HG02981 (cell line): ENCODE measurements at regions not wholly inside any gene's neighbourhood (a gene's known extent, or its start where the extent isn't known, plus 50 kb on each side); places are given as distances from the start of the nearest gene placed in this dataset.
"Not testable (repeated sequence)": the region's sequence is repeated elsewhere in the genome, so short reads cannot be mapped to it uniquely, and the experiment has no call there.

ENCODE experiments used
- ATAC-seq: cut with Tn5 transposase; IDR thresholded peaks from one replicate; pipeline ENCODE4 v1.9.1; 2021; ENCODE audit warnings: mild to moderate bottlenecking, moderate library complexity; ENCODE audit not compliant: unreplicated experiment

DNA sequence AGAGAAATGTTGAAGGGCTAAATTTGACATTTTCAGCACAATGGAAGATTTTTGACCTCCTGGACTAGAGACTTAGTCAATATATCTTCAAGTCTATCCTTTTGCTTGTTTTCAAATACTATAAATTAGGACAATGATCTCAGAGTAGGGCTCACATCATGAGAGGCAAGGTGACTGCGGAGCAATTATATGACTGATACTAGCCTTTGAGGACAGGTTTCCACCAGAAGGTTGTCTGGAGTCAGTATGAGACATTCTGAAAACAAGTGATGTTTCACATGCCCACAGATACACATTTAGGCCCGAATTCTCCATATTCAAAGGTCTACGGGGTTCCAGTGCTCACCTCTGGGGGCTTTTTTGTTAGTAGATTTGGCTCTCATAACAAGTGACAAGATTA is 142.3 kb upstream of the SAMSN1 start:
- no peak for ATAC-seq

DNA sequence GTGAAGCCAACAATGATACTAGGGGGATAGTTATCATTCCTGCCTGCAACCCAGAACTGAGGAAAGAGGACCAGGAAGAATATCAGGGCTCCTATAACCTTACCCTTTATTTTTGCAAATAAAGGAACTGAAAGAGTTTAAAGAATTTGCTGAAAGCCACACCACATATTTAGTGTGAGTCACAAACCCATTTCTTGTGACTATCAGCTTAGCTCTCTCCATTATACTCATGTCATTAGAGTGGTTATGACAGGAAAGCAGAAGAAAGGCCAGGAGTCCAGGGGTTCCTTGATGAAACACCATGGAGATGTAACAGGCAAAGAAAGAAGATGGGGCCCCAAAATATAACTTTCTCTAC is 141.1 kb upstream of the SAMSN1 start:
- peak; percentile 57 for ATAC-seq

DNA sequence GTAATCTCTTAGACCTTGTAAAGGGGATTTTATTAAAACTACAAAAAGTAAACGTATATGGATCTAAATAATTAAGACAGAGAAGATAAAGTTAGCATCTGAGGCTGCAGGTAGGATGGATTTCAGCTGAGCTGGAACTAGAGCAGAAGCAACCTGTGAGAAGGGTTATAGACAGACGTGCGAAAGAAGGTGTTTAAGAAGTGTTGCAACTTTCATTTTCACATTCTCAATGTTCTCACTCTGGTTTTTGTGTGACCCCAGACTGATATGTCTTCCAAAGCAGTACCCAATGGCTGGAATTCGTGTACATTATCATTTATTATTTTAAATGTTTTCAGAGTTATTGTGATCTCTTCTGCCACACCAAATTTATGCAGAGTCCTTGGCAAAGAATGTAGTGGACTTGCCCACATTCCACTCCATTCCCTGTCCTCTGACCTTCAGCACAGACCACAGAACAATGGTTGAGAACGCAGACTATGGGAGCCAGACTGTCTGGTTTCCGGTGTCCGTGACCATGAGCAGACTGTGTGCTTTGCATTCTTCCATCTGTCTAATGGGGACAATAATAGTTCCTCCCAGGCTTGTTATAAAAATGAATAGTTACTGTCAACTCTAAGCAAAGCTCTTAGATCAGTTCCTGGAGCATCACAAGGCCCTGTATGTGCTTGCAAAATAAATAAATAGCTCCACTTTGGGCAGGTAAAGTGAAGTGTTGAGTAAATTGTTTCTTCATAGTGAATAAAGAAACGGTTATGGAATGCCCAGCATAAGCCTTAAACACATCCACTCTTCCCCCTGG is 140.6 kb upstream of the SAMSN1 start:
- peak; percentile 51 for ATAC-seq

DNA sequence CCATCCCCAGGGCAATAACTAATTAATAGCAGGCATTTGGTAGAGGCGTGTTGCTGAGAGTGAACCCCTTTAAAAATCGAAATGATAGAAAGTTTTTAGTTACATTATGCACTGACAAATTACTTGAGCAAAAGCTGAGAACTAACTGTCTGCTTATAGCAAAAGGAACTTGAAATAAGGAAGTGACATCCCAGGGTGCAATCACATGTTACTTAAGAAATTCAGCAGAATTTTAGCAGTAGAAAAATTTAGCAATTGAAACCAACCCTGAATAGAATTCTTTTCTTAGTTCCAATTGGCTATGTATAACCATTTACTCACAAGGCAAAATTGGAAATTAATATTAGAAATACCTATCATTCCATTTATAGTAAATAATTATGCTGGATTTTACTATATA is 139.5 kb upstream of the SAMSN1 start:
- no peak for ATAC-seq

DNA sequence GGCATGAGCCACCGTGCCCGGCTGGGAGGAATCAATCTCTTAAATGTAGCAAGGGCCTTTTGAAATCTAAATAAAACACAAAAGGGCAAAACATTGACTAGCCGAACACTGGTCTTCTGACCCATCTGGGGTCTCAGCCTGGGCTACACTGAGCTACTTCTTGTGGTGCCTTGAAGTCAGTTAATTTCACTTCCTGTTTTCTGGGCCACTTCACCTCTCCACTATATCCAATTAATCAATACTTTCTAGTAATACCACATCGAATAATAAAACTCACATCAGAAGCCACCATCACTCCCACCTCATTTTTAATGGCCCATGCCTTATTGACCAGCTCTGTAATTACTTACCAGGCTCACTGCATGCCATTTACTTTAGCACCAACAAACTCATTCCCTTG is 138.0 kb upstream of the SAMSN1 start:
- ATAC-seq = no peak

DNA sequence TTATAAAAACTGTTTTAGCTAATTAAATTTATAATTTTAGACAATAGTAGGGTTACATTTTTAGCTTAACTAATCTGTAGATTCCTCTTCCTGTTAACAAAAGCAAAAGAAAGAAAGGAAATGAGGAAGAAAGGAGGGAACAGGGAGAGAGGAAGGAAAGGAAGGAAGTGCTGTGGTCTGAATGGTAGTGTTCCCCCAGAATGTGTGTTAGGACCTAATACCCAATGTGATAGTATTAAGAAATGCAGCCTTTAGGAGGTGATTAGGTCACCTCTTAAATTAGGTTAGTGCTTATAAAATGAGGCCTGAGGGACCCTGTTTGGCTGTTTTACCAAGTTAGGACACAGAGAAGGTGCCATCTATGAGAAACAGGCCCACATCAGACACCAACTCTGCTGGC is 136.9 kb upstream of the SAMSN1 start:
- no peak for ATAC-seq

DNA sequence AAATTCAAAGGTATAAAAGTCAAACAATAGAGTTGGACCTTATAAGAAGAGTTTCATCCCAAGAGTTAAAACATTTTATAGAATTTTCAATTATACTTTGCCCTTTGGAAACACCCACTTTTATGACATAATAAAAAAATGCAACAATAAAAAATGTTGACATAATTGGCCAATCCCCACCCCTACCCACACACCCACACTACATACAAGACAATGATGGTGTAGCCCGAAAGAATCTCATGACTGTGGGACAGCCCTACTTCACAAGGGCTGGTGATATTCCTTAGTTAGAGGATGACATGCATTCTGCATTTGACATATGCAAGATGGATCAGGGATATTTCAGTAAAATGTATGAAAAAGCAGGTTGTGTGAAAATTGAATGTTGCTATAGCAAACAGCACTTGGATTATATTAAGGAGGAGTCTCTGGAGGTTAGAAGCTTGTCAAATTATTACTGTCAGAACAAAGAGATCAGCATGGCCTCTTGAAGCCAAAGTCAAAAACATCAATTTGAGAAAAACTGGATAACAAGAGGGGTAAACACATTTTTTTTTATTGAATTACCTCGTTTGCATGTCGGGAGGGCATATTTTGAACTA is 133.0 kb upstream of the SAMSN1 start:
- ATAC-seq = no peak

DNA sequence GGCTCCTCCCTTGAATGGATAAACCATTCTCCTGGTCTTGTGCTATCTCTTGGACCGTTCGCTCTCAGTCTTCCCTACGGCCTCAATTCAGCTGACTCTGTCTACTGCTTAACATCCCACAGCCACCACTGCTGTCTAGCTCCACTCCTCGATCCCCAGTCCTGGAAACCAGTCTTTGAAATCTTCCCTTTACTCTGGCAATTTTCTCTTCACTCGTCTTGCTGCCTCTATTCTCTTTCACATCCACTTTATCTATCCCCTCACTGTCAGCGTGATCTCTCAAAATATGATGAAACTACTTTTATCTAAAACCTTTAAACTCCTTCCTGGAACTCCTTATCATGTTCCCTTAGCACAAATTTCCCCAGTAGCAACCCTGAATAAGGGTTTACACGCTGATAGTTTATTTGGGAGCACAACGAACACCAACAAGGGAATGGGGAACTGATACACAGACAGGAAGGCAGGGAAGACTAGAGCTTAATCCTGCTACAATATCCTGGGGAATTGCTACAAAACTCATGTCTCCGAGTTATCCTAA is 131.6 kb upstream of the SAMSN1 start:
- ATAC-seq = no peak

DNA sequence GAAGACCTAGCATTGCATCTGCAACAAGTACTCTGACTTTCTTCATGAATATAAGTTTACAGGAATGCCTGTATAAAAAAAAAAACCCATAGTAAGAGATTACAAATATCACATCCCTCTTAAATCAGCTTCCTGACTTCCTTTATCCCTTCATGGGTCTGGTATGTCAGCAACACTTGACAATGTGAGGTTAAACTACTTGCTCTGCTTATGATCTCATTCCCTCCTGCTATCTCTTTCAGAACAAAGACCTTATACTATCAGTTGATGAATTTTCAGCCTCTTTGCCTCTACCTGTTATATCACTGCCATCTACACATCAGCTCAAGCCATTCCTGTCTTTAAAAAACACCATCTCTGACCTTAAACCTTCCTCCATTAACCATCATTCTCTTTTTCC is 130.9 kb upstream of the SAMSN1 start:
- ATAC-seq = no peak

DNA sequence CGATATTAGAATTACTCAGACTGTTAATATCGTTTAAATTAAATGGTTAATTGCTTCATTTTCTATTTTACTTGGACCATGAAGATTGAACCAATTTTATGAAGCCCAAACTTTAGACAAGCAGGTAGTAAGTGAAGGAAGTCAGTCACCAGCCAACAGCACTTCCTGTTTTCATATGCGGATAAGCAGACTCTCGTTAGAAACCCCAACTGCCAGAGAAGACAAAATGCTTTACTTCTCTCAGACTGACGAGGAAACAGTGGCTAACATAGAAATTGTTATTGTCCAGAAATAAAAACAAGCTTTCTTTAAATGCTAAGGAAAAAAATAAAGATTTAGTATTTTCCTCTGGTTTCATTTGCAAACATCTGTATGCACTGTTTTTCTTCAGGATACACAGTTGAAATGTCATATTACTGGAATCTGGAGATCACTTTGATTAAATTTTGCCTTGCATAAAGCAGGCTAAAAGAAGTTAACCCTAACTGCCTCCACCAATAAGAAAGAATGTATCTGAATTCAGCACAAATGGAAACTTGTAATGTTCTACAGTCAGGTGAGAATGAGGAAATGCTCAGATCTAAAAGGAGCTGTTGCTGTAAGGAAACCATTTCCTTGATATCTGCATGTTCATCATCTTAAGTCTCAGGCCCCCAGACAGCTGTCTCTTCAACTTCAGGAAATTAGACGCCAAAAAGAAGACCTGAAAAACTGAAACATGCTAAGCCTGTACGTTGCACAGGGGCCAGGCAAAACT is 129.8 kb upstream of the SAMSN1 start:
- no peak for ATAC-seq

DNA sequence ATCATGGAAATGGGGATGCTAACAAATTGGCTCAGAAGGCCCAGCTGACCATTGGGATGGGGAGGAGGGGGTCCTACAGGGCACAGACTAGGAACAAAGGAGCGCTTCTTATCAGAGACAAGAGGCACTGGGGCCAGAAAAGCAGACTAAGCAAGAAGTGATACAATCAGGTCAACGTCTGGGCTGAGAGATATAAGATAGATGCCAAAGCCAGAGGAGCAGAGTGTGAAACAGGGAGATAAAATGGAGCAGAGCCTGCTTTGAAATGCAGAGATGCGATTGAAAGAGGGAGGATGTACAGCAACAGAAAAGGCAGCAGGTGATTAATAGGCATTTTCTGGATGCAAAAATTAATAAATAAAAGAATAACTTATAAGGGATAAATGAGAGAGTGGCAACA is 127.5 kb upstream of the SAMSN1 start:
- ATAC-seq = no peak

DNA sequence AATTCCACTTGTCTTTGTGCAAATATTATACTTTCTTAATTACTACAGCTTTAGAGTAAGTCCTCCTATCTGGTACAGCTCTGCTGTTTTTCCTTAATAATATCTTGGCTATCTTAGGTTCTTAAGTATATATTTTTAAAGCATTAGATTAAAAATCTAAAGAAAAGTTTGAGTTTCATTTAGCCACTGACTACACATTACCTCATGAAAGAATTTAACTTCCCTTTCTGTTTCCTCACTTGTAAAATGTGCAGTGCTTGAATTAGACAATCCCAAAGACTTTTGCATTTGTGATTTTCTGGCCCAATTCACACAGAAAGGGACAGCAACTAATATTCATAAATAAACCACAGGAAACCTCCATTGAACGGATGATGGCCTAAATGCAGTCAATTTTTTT is 126.4 kb upstream of the SAMSN1 start:
- ATAC-seq = no peak

DNA sequence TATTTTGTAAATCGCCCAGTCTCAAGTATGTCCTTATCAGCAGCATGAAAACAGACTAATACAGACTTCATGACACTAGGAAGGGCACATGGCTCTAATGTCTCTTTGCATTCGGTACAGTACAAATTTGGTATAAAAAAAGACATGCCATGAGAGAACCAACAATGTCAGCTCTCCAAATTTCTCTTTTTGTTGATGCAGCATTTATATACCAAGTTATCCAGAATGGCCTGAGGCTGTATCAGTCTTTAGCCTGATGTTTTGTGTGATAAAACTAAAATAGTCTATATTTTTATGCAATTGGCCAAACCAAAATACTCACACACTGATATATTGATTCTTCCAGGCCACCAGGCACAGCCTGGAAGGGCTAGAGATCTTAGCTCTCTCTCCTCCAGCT is 124.3 kb upstream of the SAMSN1 start:
- no peak for ATAC-seq

DNA sequence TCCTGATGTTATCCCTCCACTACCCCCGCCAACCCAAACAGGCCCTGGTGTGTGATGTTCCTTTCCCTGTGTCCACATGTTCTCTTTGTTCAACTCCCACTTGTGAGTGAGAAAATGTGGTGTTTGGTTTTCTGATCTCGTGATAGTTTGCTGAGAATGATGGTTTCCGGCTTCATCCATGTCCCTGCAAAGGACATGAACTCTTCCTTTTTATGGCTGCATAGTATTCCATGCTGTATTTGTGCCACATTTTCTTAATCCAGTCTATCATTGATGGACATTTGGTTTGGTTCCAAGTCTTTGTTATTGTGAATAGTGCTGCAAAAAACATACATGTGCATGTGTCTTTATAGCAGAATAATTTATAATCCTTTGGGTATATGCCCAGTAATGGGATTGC is 123.0 kb upstream of the SAMSN1 start:
- not testable (repeated sequence) for ATAC-seq

DNA sequence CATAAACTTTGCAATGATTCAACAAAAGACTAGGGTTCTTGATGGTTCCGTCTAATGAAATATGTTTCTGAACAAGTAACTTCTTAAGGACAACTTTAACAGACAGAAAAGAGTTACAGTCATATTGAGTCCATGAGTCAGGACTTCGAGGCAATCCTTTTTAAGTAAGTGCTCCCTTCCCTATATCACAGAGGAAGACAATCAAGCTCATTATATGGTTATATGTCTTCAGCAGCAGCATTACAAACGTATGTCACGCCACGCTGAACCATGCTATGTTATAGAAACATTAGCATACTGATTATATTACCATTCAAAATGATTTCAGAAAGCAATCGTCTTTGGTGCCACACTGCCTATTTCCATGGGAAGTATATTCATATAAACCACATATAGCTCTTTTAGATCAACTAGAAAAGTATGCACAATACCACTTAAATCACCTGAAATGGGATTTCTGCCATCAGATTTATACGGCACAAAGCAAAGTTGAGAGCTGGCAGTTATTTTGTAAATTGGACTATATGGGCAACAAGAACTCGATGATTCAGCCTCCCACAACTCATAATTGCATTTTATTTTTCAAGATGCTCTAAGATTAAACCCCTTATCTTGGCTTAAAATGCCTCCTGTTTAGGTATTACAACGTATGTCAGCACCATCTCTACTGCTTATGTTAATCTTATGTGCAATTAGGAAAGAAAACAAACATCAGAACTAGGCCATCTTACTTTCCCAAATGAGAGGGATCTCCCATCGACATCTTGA is 111.3 kb upstream of the SAMSN1 start:
- no peak for ATAC-seq

DNA sequence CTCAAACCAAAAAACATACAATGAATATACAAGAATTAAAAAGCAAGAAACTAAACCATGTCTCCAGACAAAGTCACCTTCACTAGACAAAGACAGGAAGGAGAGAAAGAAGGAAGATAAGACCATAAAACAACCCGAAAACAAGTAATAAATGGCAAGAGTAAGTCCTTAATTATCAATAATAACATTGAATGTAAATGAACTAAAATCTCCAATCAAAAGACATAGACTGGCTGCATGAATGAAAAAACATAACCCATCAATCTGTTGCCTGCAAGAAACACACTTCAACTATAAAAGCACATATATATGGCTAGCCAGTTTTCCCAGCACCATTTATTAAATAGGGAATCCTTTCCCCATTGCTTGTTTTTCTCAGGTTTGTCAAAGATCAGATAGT is 100.8 kb upstream of the SAMSN1 start:
- ATAC-seq = no peak

DNA sequence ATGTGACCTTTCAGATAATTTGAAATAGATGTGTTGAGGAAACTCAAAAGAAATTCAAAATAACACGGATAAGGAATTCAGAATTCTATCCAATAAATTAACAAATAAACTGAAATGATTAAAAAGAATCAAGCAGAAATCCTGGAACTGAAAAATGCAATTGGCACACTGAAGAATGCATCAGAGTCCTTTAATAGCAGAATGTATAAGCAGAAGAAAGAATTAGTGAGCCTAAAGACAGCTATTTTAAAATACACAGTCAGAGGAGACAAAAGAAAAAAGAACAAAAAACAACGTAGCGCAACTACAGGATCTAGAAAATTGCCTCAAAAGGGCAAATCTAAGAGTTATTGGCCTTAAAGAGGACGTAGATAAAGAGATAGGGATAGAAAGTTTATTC is 99.6 kb upstream of the SAMSN1 start:
- ATAC-seq = no peak

DNA sequence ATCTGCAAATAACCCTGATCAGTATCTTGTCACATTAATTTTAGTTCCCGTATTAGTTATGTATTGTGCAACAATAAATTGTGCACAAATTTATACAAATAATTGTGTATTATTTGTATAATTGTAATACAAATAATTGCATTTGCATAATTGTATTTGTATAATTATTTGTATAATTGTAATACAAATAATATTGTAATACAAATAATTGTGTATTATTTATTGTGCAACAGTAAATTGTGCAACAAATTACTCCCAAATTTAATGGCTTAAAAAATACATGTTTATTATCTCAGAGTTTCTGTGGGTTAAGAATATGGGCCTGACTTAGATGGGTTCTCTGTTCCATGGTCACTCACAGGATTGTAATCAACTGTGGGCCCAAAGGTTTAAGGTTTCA is 86.2 kb upstream of the SAMSN1 start:
- no peak for ATAC-seq

DNA sequence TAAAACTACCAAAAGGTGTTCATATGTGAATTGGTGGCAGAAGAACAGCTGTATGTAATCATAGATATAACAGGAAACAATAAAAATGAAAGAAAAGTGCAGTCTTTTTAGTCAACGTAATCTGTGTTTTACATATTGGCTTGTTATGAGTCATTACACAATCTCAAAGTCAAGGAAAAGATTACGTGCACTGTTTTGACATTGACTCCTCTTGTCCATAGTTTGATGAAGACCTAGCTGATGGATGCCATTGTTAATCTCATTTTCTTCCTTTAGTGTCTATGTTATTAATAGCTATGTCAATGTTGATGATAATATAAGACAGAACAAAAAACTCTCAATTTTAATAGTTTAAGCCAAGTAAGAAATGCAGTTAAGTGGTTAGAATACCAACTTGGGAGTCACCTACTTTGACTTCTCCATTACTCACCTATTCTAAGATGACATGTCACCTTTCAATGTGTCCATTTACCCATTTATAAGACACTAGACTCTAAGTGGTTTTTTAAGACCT is 84.5 kb upstream of the SAMSN1 start:
- peak; percentile 64 for ATAC-seq

DNA sequence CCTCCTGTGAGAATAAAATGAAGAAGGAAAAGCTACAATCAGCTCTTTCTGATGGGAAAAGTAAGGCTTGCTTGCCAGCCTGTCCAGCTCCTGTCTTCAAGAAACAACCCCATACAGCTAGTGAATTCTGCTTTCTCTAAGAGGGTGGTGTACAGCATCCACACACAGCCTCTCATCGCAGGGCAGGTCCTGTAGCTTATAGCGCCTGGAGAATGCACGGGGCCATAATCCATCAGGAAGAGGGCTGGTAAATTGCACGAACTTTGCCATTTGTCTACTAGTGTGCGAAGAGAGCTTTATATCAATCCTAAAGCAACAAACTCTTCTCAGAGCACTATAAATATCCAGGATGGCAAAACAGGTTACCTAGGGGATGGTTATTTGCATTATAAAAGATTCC is 83.3 kb upstream of the SAMSN1 start:
- no peak for ATAC-seq

DNA sequence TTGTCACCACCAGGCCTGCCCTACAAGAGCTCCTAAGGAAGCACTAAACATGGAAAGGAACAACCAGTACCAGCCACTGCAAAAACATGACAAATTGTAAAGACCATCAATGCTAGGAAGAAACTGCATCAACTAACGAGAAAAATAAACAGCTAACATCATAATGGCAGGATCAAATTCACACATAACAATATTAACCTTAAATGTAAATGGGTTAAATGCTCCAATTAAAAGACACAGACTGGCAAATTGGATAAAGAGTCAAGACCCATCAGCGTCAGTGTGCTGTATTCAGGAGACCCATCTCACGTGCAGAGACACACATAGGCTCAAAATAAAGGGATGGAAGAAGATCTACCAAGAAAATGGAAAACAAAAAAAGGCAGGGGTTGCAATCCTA is 77.0 kb upstream of the SAMSN1 start:
- ATAC-seq = not testable (repeated sequence)
